ENCODE measurements at regions not wholly inside any gene's neighbourhood (a gene's known extent, or its start where the extent isn't known, plus 50 kb on each side); places are given as distances from the start of the nearest gene placed in this dataset.

- no peak for DNase-seq (ENCODE audit: low spot score)
Measured at GRCh38 chr2:3075316-3075990, 302.2 kb downstream of the EIPR1 start.

GRCh38 chr2:3073704-3074103, 303.9 kb downstream of the EIPR1 start:
- in situ Hi-C loops (cut with HindIII; ENCODE audit: low sequenced_read_pairs) = no loop called here
- DNase-seq (ENCODE audit: low spot score) = no peak

More at GRCh38 chr2:3075316-3075990, 302.2 kb downstream of the EIPR1 start:
- in situ Hi-C loops (cut with HindIII; ENCODE audit: low sequenced_read_pairs) = no loop called here

GRCh38 chr2:3073041-3073595, 304.5 kb downstream of the EIPR1 start:
- in situ Hi-C loops (cut with HindIII; ENCODE audit: low sequenced_read_pairs) = no loop called here
- DNase-seq (ENCODE audit: low spot score) = peak; percentile 7

GRCh38 chr2:3071685-3072263, 305.8 kb downstream of the EIPR1 start:
- DNase-seq (ENCODE audit: low spot score) = no peak
- in situ Hi-C loops (cut with HindIII; ENCODE audit: low sequenced_read_pairs) = no loop called here

- DNase-seq (ENCODE audit: low spot score) = no peak
- in situ Hi-C loops (cut with HindIII; ENCODE audit: low sequenced_read_pairs) = no loop called here
Measured at GRCh38 chr2:3066831-3067230, 310.8 kb downstream of the EIPR1 start.

- DNase-seq (ENCODE audit: low spot score) = no peak
- in situ Hi-C loops (cut with HindIII; ENCODE audit: low sequenced_read_pairs) = no loop called here
Measured at GRCh38 chr2:3065928-3066327, 311.7 kb downstream of the EIPR1 start.

GRCh38 chr2:3062476-3063260, 314.9 kb downstream of the EIPR1 start:
- in situ Hi-C loops (cut with HindIII; ENCODE audit: low sequenced_read_pairs) = no loop called here
- DNase-seq (ENCODE audit: low spot score) = no peak

GRCh38 chr2:3060049-3060448, 317.6 kb downstream of the EIPR1 start:
- no peak for DNase-seq (ENCODE audit: low spot score)
- in situ Hi-C loops (cut with HindIII; ENCODE audit: low sequenced_read_pairs) = no loop called here

- no peak for DNase-seq (ENCODE audit: low spot score)
- in situ Hi-C loops (cut with HindIII; ENCODE audit: low sequenced_read_pairs) = no loop called here
Measured at GRCh38 chr2:3059141-3059925, 318.3 kb downstream of the EIPR1 start.

GRCh38 chr2:3054066-3054465, 323.6 kb downstream of the EIPR1 start:
- DNase-seq (ENCODE audit: low spot score) = no peak
- in situ Hi-C loops (cut with HindIII; ENCODE audit: low sequenced_read_pairs) = no loop called here

GRCh38 chr2:3051266-3051665, 326.4 kb downstream of the EIPR1 start:
- in situ Hi-C loops (cut with HindIII; ENCODE audit: low sequenced_read_pairs) = no loop called here
- no peak for DNase-seq (ENCODE audit: low spot score)

- in situ Hi-C loops (cut with HindIII; ENCODE audit: low sequenced_read_pairs) = no loop called here
- no peak for DNase-seq (ENCODE audit: low spot score)
Measured at GRCh38 chr2:3046170-3046865, 331.3 kb downstream of the EIPR1 start.

- no peak for DNase-seq (ENCODE audit: low spot score)
- in situ Hi-C loops (cut with HindIII; ENCODE audit: low sequenced_read_pairs) = no loop called here
Measured at GRCh38 chr2:3045318-3045921, 332.2 kb downstream of the EIPR1 start.

- DNase-seq (ENCODE audit: low spot score) = no peak
- in situ Hi-C loops (cut with HindIII; ENCODE audit: low sequenced_read_pairs) = no loop called here
Measured at GRCh38 chr2:3044587-3045317, 332.9 kb downstream of the EIPR1 start.

GRCh38 chr2:3043726-3044125, 333.9 kb downstream of the EIPR1 start:
- no peak for DNase-seq (ENCODE audit: low spot score)
- in situ Hi-C loops (cut with HindIII; ENCODE audit: low sequenced_read_pairs) = no loop called here

- in situ Hi-C loops (cut with HindIII; ENCODE audit: low sequenced_read_pairs) = no loop called here
- no peak for DNase-seq (ENCODE audit: low spot score)
Measured at GRCh38 chr2:3042601-3043585, 334.7 kb downstream of the EIPR1 start.
